ENCODE measurements at regions not wholly inside any gene's neighbourhood (a gene's known extent, or its start where the extent isn't known, plus 50 kb on each side); places are given as distances from the start of the nearest gene placed in this dataset.

GRCh38 chr3:66606126-66606525, 105.3 kb upstream of the LRIG1 start:
- H4K20me1 ChIP-seq (ENCODE audit: low read depth, low read length): no peaks in the 10 kb centered on the region
- no peaks in the 10 kb centered on the region for H3K79me2 ChIP-seq (ENCODE audit: insufficient read depth, low read length)
- no peak overlapping the region for H3K4me2 ChIP-seq (ENCODE audit: low read depth, low read length, poor library complexity, severe bottlenecking)
- H3K9me2 ChIP-seq (replicated peaks; ENCODE audit: insufficient read depth, low read length): no peaks in the 10 kb centered on the region
- no peak overlapping the region for H3K27ac ChIP-seq (ENCODE audit: low read depth, low read length)
- TF ChIP-seq EZH2phosphoT487 (conservative IDR thresholded peaks at IDR 0.05; ENCODE audit: low read length): no peak
- no peak for TF ChIP-seq CTCF (IDR thresholded peaks at IDR 0.05; ENCODE audit: insufficient read depth, low read length, poor library complexity, severe bottlenecking)
- H3K4me3 ChIP-seq (ENCODE audit: insufficient read depth, low read length, poor library complexity, severe bottlenecking): no peak overlapping the region
- H3K9ac ChIP-seq (ENCODE audit: low read length): no peak overlapping the region
- no peaks in the 10 kb centered on the region for H3K27me3 ChIP-seq (ENCODE audit: low read length)
- H3K36me3 ChIP-seq (ENCODE audit: low read length): no peaks in the 10 kb centered on the region
- H3K9me3 ChIP-seq (ENCODE audit: insufficient read depth, low read length): no peaks in the 10 kb centered on the region
- no peak overlapping the region for H2AFZ ChIP-seq (ENCODE audit: low read depth, low read length, severe bottlenecking)
- no peaks in the 10 kb centered on the region for H3F3A ChIP-seq (ENCODE audit: insufficient read depth)

- no peak overlapping the region for H3K4me2 ChIP-seq (ENCODE audit: low read depth, low read length, poor library complexity, severe bottlenecking)
- no peaks in the 10 kb centered on the region for H3K36me3 ChIP-seq (ENCODE audit: low read length)
- no peak overlapping the region for H2AFZ ChIP-seq (ENCODE audit: low read depth, low read length, severe bottlenecking)
- H3K9me3 ChIP-seq (ENCODE audit: insufficient read depth, low read length): no peaks in the 10 kb centered on the region
- no peak overlapping the region for H3K27ac ChIP-seq (ENCODE audit: low read depth, low read length)
- H3K27me3 ChIP-seq (ENCODE audit: low read length): no peaks in the 10 kb centered on the region
- no peak for TF ChIP-seq EZH2phosphoT487 (conservative IDR thresholded peaks at IDR 0.05; ENCODE audit: low read length)
- no peak for TF ChIP-seq CTCF (IDR thresholded peaks at IDR 0.05; ENCODE audit: insufficient read depth, low read length, poor library complexity, severe bottlenecking)
- H3F3A ChIP-seq (ENCODE audit: insufficient read depth): no peaks in the 10 kb centered on the region
- no peaks in the 10 kb centered on the region for H4K20me1 ChIP-seq (ENCODE audit: low read depth, low read length)
- no peak overlapping the region for H3K4me3 ChIP-seq (ENCODE audit: insufficient read depth, low read length, poor library complexity, severe bottlenecking)
- no peak overlapping the region for H3K9ac ChIP-seq (ENCODE audit: low read length)
- H3K9me2 ChIP-seq (replicated peaks; ENCODE audit: insufficient read depth, low read length): no peaks in the 10 kb centered on the region
- no peaks in the 10 kb centered on the region for H3K79me2 ChIP-seq (ENCODE audit: insufficient read depth, low read length)
Observed at GRCh38 chr3:66606868-66607267, 106.0 kb upstream of the LRIG1 start.

- H2AFZ ChIP-seq (ENCODE audit: low read depth, low read length, severe bottlenecking): no peak overlapping the region
- no peak overlapping the region for H3K9ac ChIP-seq (ENCODE audit: low read length)
- H3K36me3 ChIP-seq (ENCODE audit: low read length): no peaks in the 10 kb centered on the region
- TF ChIP-seq EZH2phosphoT487 (conservative IDR thresholded peaks at IDR 0.05; ENCODE audit: low read length): no peak
- TF ChIP-seq CTCF (IDR thresholded peaks at IDR 0.05; ENCODE audit: insufficient read depth, low read length, poor library complexity, severe bottlenecking): no peak
- no peaks in the 10 kb centered on the region for H3K79me2 ChIP-seq (ENCODE audit: insufficient read depth, low read length)
- no peaks in the 10 kb centered on the region for H3K9me3 ChIP-seq (ENCODE audit: insufficient read depth, low read length)
- no peak overlapping the region for H3K4me3 ChIP-seq (ENCODE audit: insufficient read depth, low read length, poor library complexity, severe bottlenecking)
- no peak overlapping the region for H3K4me2 ChIP-seq (ENCODE audit: low read depth, low read length, poor library complexity, severe bottlenecking)
- H3K27me3 ChIP-seq (ENCODE audit: low read length): no peaks in the 10 kb centered on the region
- no peaks in the 10 kb centered on the region for H3F3A ChIP-seq (ENCODE audit: insufficient read depth)
- no peaks in the 10 kb centered on the region for H3K9me2 ChIP-seq (replicated peaks; ENCODE audit: insufficient read depth, low read length)
- no peak overlapping the region for H3K27ac ChIP-seq (ENCODE audit: low read depth, low read length)
- H4K20me1 ChIP-seq (ENCODE audit: low read depth, low read length): no peaks in the 10 kb centered on the region
Observed at GRCh38 chr3:66609660-66610561, 109.1 kb upstream of the LRIG1 start.

All from SU-DHL-6 (cell line).